Upper lobe of right lung (tissue), 1 donor: ENCODE measurements at regions not wholly inside any gene's neighbourhood (a gene's known extent, or its start where the extent isn't known, plus 50 kb on each side); places are given as distances from the start of the nearest gene placed in this dataset.
A peak's percentile ranks its signal among the peaks of the same experiment; 100 is the strongest.

Experiments used
- ATAC-seq: fragments of 200-7000 bp; cut with Tn5 transposase; one replicate; pipeline ENCODE4 v1.9.1; 2020; ENCODE audit warnings: mild to moderate bottlenecking, moderate library complexity
- DNase-seq: peaks from one replicate; pipeline ENCODE4 v3.0.0-alpha.2; 2020
- H3K27ac ChIP-seq: fragments of 200-600 bp; one replicate; pipeline ENCODE4 v1.8.0; 2022
- H3K27me3 ChIP-seq: fragments of 200-600 bp; one replicate; pipeline ENCODE4 v1.8.0; 2022; ENCODE audit warnings: mild to moderate bottlenecking
- H3K36me3 ChIP-seq: fragments of 200-600 bp; one replicate; pipeline ENCODE4 v1.8.0; 2022
- H3K4me1 ChIP-seq: fragments of 200-600 bp; one replicate; pipeline ENCODE4 v1.8.0; 2022
- H3K4me3 ChIP-seq: fragments of 200-600 bp; one replicate; pipeline ENCODE4 v1.8.0; 2022; ENCODE audit warnings: mild to moderate bottlenecking
- H3K9me3 ChIP-seq: fragments of 200-600 bp; one replicate; pipeline ENCODE4 v1.8.0; 2022
- intact Hi-C: fragments of 100-400 bp; cut with DNase I; formaldehyde crosslinking; loops from one replicate; pipeline ENCODE4 v1.11.0; 2022
- TF ChIP-seq, protein P1 (sequence below): fragments of 200-600 bp; IDR thresholded peaks from one replicate; pipeline ENCODE4 v1.8.0; 2022; ENCODE audit warnings: antibody characterized with exemption
- donor health status: DM: no; HTN: yes; CAD: no; lungs with severe emphysema.

DNA sequence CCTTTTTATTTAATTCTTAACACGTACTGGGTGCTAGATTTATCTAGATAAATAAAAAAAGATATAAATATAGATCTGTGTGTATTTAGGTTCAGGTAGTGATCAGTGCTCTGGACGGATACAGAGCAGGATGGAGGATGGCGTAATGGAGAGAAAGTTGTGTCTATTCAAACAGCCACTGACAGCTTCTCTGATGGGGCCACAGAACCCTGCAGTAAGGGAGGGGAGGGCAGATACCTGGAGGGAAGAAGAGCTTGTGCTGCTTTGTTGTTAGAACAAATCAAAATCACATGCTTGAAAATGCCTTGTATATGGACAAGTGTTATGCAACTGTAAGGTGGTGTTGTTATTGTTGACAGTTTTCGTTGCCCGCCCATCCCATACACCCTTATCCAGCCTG is 170.2 kb downstream of the UTP18 start:
- Histone ChIP-seq H3K27ac (no peak overlapping the region), H3K27me3 (no peaks in the 10 kb centered on the region), H3K4me3 (no peak overlapping the region), H3K4me1 (no peaks in the 10 kb centered on the region), H3K9me3 (no peaks in the 10 kb centered on the region), H3K36me3 (no peaks in the 10 kb centered on the region)
- intact Hi-C loops, result no loop called here
- TF ChIP-seq, protein P1, sequence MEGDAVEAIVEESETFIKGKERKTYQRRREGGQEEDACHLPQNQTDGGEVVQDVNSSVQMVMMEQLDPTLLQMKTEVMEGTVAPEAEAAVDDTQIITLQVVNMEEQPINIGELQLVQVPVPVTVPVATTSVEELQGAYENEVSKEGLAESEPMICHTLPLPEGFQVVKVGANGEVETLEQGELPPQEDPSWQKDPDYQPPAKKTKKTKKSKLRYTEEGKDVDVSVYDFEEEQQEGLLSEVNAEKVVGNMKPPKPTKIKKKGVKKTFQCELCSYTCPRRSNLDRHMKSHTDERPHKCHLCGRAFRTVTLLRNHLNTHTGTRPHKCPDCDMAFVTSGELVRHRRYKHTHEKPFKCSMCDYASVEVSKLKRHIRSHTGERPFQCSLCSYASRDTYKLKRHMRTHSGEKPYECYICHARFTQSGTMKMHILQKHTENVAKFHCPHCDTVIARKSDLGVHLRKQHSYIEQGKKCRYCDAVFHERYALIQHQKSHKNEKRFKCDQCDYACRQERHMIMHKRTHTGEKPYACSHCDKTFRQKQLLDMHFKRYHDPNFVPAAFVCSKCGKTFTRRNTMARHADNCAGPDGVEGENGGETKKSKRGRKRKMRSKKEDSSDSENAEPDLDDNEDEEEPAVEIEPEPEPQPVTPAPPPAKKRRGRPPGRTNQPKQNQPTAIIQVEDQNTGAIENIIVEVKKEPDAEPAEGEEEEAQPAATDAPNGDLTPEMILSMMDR, result no peak
- DNase-seq (no peak), ATAC-seq (no peak)

GRCh38 chr17:51434434-51435170 is 174.3 kb downstream of the UTP18 start:
- no peaks in the 10 kb centered on the region for H3K4me1 ChIP-seq
- H3K27me3 ChIP-seq, result no peaks in the 10 kb centered on the region
- no peak for ATAC-seq
- H3K36me3 ChIP-seq, result no peaks in the 10 kb centered on the region
- TF ChIP-seq, protein P1, result no peak
- intact Hi-C loops, result no loop called here
- H3K27ac ChIP-seq, result no peak overlapping the region
- no peak for DNase-seq
- no peaks in the 10 kb centered on the region for H3K9me3 ChIP-seq
- no peak overlapping the region for H3K4me3 ChIP-seq

DNA sequence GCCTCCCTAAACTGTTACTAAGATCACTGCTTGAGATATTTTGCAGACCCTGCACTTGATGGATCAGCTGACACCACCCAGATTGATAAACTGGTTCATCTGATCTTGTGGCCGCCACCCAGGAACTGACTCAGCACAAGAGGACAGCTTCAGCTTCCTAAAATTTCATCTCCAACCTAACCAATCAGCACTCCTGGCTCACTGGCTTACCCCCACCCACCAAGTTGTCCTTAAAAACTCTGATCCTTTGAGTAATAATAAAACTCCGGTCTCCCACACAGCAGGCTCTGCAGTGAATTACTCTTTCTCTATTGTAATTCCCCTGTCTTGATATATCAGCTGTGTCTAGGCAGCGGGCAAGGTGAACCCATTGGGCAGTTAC is 174.8 kb downstream of the UTP18 start:
- Histone ChIP-seq H3K9me3 (no peaks in the 10 kb centered on the region), H3K36me3 (no peaks in the 10 kb centered on the region), H3K27ac (no peak overlapping the region), H3K27me3 (no peaks in the 10 kb centered on the region), H3K4me1 (no peaks in the 10 kb centered on the region), H3K4me3 (no peak overlapping the region)
- TF ChIP-seq, protein P1, result no peak
- intact Hi-C loops, result no loop called here
- no peak for ATAC-seq
- no peak for DNase-seq

- Histone ChIP-seq H3K27me3 (no peaks in the 10 kb centered on the region), H3K4me1 (no peaks in the 10 kb centered on the region), H3K27ac (no peak overlapping the region), H3K4me3 (no peak overlapping the region), H3K36me3 (no peaks in the 10 kb centered on the region), H3K9me3 (no peaks in the 10 kb centered on the region)
- intact Hi-C loops, result no loop called here
- peak; percentile 90 for ATAC-seq
- DNase-seq, result peak; percentile 69
- TF ChIP-seq, protein P1, result peak; percentile 37
Observed at GRCh38 chr17:51435641-51436091, 175.3 kb downstream of the UTP18 start.

DNA sequence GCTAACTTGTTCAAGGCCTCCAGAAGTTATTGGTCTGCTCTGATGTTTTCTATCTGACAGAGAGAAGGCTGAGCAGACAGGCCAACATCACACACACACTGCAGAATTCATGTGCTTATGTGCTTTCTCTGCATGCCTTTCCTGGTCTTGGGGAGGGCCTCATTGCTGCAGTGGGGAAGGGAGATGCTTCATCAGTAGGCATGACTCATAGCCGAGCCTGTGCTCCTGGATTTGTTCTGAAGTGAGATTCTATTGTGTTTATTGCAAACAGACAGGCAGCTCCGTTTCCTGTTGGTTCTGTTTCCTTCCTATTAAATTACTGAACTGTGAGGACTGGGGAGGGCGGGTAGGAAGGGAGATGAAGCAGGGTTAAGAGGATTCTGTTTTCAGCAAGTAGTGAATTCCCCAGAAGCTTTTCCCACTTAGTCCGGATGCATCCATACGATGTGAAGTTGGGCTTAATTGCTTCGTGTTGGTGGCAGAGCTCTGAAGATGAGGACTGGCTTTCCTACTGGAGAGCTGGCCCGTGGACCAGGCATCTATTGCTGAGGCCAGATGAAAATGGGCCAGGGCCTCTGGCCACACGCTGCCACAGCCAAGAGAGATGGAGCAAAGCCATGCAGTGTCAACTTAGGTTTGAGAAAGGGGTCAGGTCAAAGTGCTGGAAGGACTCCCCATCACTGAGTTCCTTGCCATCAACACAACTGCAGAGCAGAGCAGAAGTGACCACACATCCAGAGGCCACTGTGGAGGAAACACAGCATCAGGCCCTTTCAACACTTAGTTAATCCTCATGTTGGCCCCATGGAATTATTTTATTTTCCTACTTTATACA is 179.3 kb downstream of the UTP18 start:
- DNase-seq (no peak), ATAC-seq (peak; percentile 16)
- Histone ChIP-seq H3K9me3 (no peaks in the 10 kb centered on the region), H3K4me1 (no peaks in the 10 kb centered on the region), H3K27ac (no peak overlapping the region), H3K36me3 (no peaks in the 10 kb centered on the region), H3K4me3 (no peak overlapping the region), H3K27me3 (no peaks in the 10 kb centered on the region)
- intact Hi-C loops, result no loop called here
- TF ChIP-seq, protein P1, result no peak
